ENCODE measurements at regions not wholly inside any gene's neighbourhood (a gene's known extent, or its start where the extent isn't known, plus 50 kb on each side); places are given as distances from the start of the nearest gene placed in this dataset.

GRCh38 chr1:239998312-239998649 is 93.4 kb upstream of the FMN2 start:
- no peak overlapping the region for H2AFZ ChIP-seq (ENCODE audit: control insufficient read depth, low read length)
- H3K27ac ChIP-seq (ENCODE audit: control insufficient read depth, insufficient read depth, low read length), result no peak overlapping the region
- H3K4me3 ChIP-seq (ENCODE audit: control insufficient read depth in 2 of 3, extremely low read depth in 1 of 3, insufficient read depth in 2 of 3, low read depth in 1 of 3, low read length in 3 of 3), result no peak overlapping the region
- no peak overlapping the region for H3K9ac ChIP-seq (ENCODE audit: control insufficient read depth, extremely low read depth, insufficient read depth, low read length)
- no peaks in the 10 kb centered on the region for H3K9me3 ChIP-seq (ENCODE audit: control insufficient read depth, low read depth, low read length)
- no peaks in the 10 kb centered on the region for H4K20me1 ChIP-seq (ENCODE audit: control insufficient read depth, extremely low read depth, insufficient read depth, low read length)
- DNase-seq (ENCODE audit: low read depth, low spot score) (no peak), FAIRE-seq (no peak)
- no peaks in the 10 kb centered on the region for H3K36me3 ChIP-seq (ENCODE audit: control insufficient read depth in 2 of 2, extremely low read depth in 1 of 2, insufficient read depth in 2 of 2, low read length in 2 of 2)
- no peaks in the 10 kb centered on the region for H3K9me1 ChIP-seq (ENCODE audit: control insufficient read depth, extremely low read depth, insufficient read depth, low read length)
- no peaks in the 10 kb centered on the region for H3K79me2 ChIP-seq (ENCODE audit: control insufficient read depth, insufficient read depth, low read length)
- peaks cover 4% of the 10 kb centered on the region for H3K27me3 ChIP-seq (ENCODE audit: control insufficient read depth, extremely low read depth, insufficient read depth, low read length)
- TF ChIP-seq CTCF (optimal IDR thresholded peaks at IDR 0.05 in 1 of 3, IDR thresholded peaks at IDR 0.05 in 1 of 3, conservative IDR thresholded peaks at IDR 0.05 in 1 of 3; ENCODE audit: extremely low read depth in 1 of 3, insufficient read depth in 2 of 3, low read length in 3 of 3) (no peak), EZH2 (IDR thresholded peaks at IDR 0.05; ENCODE audit: low read length) (no peak)
- H3K4me1 ChIP-seq (ENCODE audit: control insufficient read depth, extremely low read depth, insufficient read depth, low read length), result no peaks in the 10 kb centered on the region
- H3K4me2 ChIP-seq (ENCODE audit: control insufficient read depth, extremely low read depth, insufficient read depth, low read depth, low read length), result no peak overlapping the region
- dilution Hi-C loops (cut with MboI; ENCODE audit: extremely low pct_ligation_motif_present, low sequenced_read_pairs), result no loop called here

GRCh38 chr1:239999170-239999569 is 92.5 kb upstream of the FMN2 start:
- no peak overlapping the region for H2AFZ ChIP-seq (ENCODE audit: control insufficient read depth, low read length)
- DNase-seq (ENCODE audit: low read depth, low spot score), result no peak
- dilution Hi-C loops (cut with MboI; ENCODE audit: extremely low pct_ligation_motif_present, low sequenced_read_pairs), result no loop called here

More at GRCh38 chr1:239999170-239999569, 92.5 kb upstream of the FMN2 start:
- H3K27ac ChIP-seq (ENCODE audit: control insufficient read depth, insufficient read depth, low read length), result no peak overlapping the region
- no peak for TF ChIP-seq EZH2 (IDR thresholded peaks at IDR 0.05; ENCODE audit: low read length)
- no peak for TF ChIP-seq CTCF (optimal IDR thresholded peaks at IDR 0.05 in 1 of 3, IDR thresholded peaks at IDR 0.05 in 1 of 3, conservative IDR thresholded peaks at IDR 0.05 in 1 of 3; ENCODE audit: extremely low read depth in 1 of 3, insufficient read depth in 2 of 3, low read length in 3 of 3)
- H3K79me2 ChIP-seq (ENCODE audit: control insufficient read depth, insufficient read depth, low read length), result no peaks in the 10 kb centered on the region
- H3K9me1 ChIP-seq (ENCODE audit: control insufficient read depth, extremely low read depth, insufficient read depth, low read length), result no peaks in the 10 kb centered on the region
- H3K4me2 ChIP-seq (ENCODE audit: control insufficient read depth, extremely low read depth, insufficient read depth, low read depth, low read length), result no peak overlapping the region
- H3K9me3 ChIP-seq (ENCODE audit: control insufficient read depth, low read depth, low read length), result no peaks in the 10 kb centered on the region
- H3K4me1 ChIP-seq (ENCODE audit: control insufficient read depth, extremely low read depth, insufficient read depth, low read length), result no peaks in the 10 kb centered on the region
- no peak overlapping the region for H3K4me3 ChIP-seq (ENCODE audit: control insufficient read depth in 2 of 3, extremely low read depth in 1 of 3, insufficient read depth in 2 of 3, low read depth in 1 of 3, low read length in 3 of 3)
- no peaks in the 10 kb centered on the region for H3K36me3 ChIP-seq (ENCODE audit: control insufficient read depth in 2 of 2, extremely low read depth in 1 of 2, insufficient read depth in 2 of 2, low read length in 2 of 2)
- no peak for FAIRE-seq
- no peaks in the 10 kb centered on the region for H4K20me1 ChIP-seq (ENCODE audit: control insufficient read depth, extremely low read depth, insufficient read depth, low read length)
- H3K9ac ChIP-seq (ENCODE audit: control insufficient read depth, extremely low read depth, insufficient read depth, low read length), result no peak overlapping the region
- peaks cover 4% of the 10 kb centered on the region for H3K27me3 ChIP-seq (ENCODE audit: control insufficient read depth, extremely low read depth, insufficient read depth, low read length)

Measured in keratinocyte (primary cell).